ENCODE measurements at regions not wholly inside any gene's neighbourhood (a gene's known extent, or its start where the extent isn't known, plus 50 kb on each side); places are given as distances from the start of the nearest gene placed in this dataset.

DNA sequence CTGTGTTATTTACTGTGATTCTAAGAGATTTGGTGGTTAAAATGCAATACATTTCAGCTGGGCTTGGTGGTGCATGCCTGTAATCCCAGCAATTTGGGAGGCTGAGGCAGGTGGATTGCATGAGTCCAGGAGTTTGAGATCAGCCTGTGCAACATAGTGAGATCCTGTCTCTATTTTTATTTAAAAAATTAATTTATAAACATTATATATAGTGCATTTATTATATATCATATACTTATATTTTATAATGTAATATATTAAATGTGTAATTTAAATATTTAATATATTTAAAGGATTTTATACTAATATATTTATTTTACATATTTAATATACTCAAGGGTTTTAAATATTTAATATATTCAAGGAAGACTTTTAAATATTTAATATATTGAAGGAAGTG lies 402.8 kb upstream of the PCDH15 start:
- Mint-ChIP-seq H3K27me3 (ENCODE audit: low read depth, unreplicated experiment) (no peaks in the 10 kb centered on the region), H3K4me3 (ENCODE audit: unreplicated experiment) (no peak overlapping the region), H3K9me3 (ENCODE audit: unreplicated experiment) (no peaks in the 10 kb centered on the region), H3K36me3 (ENCODE audit: low read depth, unreplicated experiment) (no peaks in the 10 kb centered on the region), H3K27ac (ENCODE audit: unreplicated experiment) (no peak overlapping the region), H3K4me1 (ENCODE audit: low read depth, unreplicated experiment) (peaks cover 11% of the 10 kb centered on the region)
- Histone ChIP-seq H3K36me3 (ENCODE audit: insufficient read depth, low read length) (no peaks in the 10 kb centered on the region), H3K9me3 (ENCODE audit: insufficient read depth, low read depth, low read length) (peaks cover 7% of the 10 kb centered on the region), H2AFZ (ENCODE audit: low read depth, low read length) (no peak overlapping the region), H3K9ac (ENCODE audit: low read length) (no peak overlapping the region), H3K4me3 (ENCODE audit: insufficient read depth, low read depth, low read length) (no peak overlapping the region), H3K4me1 (ENCODE audit: insufficient read depth, low read length) (no peaks in the 10 kb centered on the region), H3K4me2 (ENCODE audit: low read length) (no peak overlapping the region), H3K27me3 (ENCODE audit: insufficient read depth, low read length) (no peaks in the 10 kb centered on the region), H3K79me2 (ENCODE audit: insufficient read depth, low read length) (no peaks in the 10 kb centered on the region), H3K27ac (ENCODE audit: low read depth, low read length) (no peak overlapping the region), H4K20me1 (ENCODE audit: insufficient read depth, low read length) (no peaks in the 10 kb centered on the region)
- FAIRE-seq, result no peak
- no peak for DNase-seq (ENCODE audit: low read depth)
- TF ChIP-seq EZH2 (IDR thresholded peaks at IDR 0.05; ENCODE audit: insufficient read depth, low read length), result no peak
- TF ChIP-seq, protein P1, sequence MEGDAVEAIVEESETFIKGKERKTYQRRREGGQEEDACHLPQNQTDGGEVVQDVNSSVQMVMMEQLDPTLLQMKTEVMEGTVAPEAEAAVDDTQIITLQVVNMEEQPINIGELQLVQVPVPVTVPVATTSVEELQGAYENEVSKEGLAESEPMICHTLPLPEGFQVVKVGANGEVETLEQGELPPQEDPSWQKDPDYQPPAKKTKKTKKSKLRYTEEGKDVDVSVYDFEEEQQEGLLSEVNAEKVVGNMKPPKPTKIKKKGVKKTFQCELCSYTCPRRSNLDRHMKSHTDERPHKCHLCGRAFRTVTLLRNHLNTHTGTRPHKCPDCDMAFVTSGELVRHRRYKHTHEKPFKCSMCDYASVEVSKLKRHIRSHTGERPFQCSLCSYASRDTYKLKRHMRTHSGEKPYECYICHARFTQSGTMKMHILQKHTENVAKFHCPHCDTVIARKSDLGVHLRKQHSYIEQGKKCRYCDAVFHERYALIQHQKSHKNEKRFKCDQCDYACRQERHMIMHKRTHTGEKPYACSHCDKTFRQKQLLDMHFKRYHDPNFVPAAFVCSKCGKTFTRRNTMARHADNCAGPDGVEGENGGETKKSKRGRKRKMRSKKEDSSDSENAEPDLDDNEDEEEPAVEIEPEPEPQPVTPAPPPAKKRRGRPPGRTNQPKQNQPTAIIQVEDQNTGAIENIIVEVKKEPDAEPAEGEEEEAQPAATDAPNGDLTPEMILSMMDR (IDR thresholded peaks at IDR 0.05; ENCODE audit: insufficient read depth, low read depth, low read length), result no peak

DNA sequence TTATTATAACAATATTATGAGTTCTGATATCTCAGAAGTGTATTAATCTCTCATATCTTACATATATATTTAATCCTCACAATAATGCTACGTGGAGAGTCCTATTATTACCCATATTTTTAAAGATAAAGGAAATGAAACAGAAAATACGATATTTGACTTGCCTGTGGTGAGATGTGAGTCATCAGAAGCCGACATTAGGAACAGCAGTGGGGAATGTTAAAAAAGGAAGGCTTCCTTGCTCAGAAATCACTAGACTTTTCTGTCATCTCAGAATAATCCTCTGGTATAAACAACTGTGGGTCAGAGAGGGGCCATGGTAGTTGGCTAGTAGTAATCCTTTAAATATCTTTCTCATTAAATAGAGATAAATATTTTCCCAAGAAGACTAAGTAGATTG lies 402.3 kb upstream of the PCDH15 start:
- Mint-ChIP-seq H3K9me3 (ENCODE audit: unreplicated experiment) (no peaks in the 10 kb centered on the region), H3K36me3 (ENCODE audit: low read depth, unreplicated experiment) (no peaks in the 10 kb centered on the region), H3K27ac (ENCODE audit: unreplicated experiment) (no peak overlapping the region), H3K4me3 (ENCODE audit: unreplicated experiment) (no peak overlapping the region), H3K27me3 (ENCODE audit: low read depth, unreplicated experiment) (no peaks in the 10 kb centered on the region), H3K4me1 (ENCODE audit: low read depth, unreplicated experiment) (peaks cover 7% of the 10 kb centered on the region)
- FAIRE-seq (no peak), DNase-seq (ENCODE audit: low read depth) (peak; percentile 35)
- H3K4me2 ChIP-seq (ENCODE audit: low read length), result no peak overlapping the region
- H3K79me2 ChIP-seq (ENCODE audit: insufficient read depth, low read length), result no peaks in the 10 kb centered on the region
- no peak overlapping the region for H3K27ac ChIP-seq (ENCODE audit: low read depth, low read length)
- no peaks in the 10 kb centered on the region for H4K20me1 ChIP-seq (ENCODE audit: insufficient read depth, low read length)
- H3K4me3 ChIP-seq (ENCODE audit: insufficient read depth, low read depth, low read length), result no peak overlapping the region
- no peak overlapping the region for H3K9ac ChIP-seq (ENCODE audit: low read length)
- H3K27me3 ChIP-seq (ENCODE audit: insufficient read depth, low read length), result no peaks in the 10 kb centered on the region
- H3K4me1 ChIP-seq (ENCODE audit: insufficient read depth, low read length), result no peaks in the 10 kb centered on the region
- TF ChIP-seq, protein P1 (IDR thresholded peaks at IDR 0.05; ENCODE audit: insufficient read depth, low read depth, low read length), result no peak
- no peak for TF ChIP-seq EZH2 (IDR thresholded peaks at IDR 0.05; ENCODE audit: insufficient read depth, low read length)
- peaks cover 7% of the 10 kb centered on the region for H3K9me3 ChIP-seq (ENCODE audit: insufficient read depth, low read depth, low read length)
- no peaks in the 10 kb centered on the region for H3K36me3 ChIP-seq (ENCODE audit: insufficient read depth, low read length)
- H2AFZ ChIP-seq (ENCODE audit: low read depth, low read length), result no peak overlapping the region

DNA sequence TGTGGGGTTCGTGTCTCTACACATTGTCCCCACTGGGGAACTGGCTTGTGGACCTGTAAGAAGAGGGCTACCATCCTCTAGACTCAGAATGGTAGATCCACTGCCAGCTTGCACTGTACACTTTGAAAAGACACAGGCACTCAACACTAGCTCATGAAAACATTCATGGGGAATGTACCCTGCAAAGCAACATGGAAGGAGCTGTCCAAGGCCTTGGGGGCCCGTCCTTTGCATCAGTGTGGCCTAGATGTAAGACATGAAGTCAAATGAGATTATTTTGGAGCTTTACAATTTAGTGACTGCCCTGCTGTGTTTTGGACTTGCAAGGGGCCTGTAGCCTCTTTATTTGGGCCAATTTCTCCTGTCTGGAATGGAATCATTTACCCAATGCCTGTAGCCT lies 399.0 kb upstream of the PCDH15 start:
- Mint-ChIP-seq H3K4me1 (ENCODE audit: low read depth, unreplicated experiment) (peaks cover 4% of the 10 kb centered on the region), H3K36me3 (ENCODE audit: low read depth, unreplicated experiment) (no peaks in the 10 kb centered on the region), H3K27ac (ENCODE audit: unreplicated experiment) (no peak overlapping the region), H3K9me3 (ENCODE audit: unreplicated experiment) (no peaks in the 10 kb centered on the region), H3K27me3 (ENCODE audit: low read depth, unreplicated experiment) (no peaks in the 10 kb centered on the region), H3K4me3 (ENCODE audit: unreplicated experiment) (no peak overlapping the region)
- H3K79me2 ChIP-seq (ENCODE audit: insufficient read depth, low read length), result no peaks in the 10 kb centered on the region
- no peak overlapping the region for H3K27ac ChIP-seq (ENCODE audit: low read depth, low read length)
- TF ChIP-seq, protein P1 (IDR thresholded peaks at IDR 0.05; ENCODE audit: insufficient read depth, low read depth, low read length), result no peak
- no peak for TF ChIP-seq EZH2 (IDR thresholded peaks at IDR 0.05; ENCODE audit: insufficient read depth, low read length)
- H3K4me1 ChIP-seq (ENCODE audit: insufficient read depth, low read length), result no peaks in the 10 kb centered on the region
- H3K4me3 ChIP-seq (ENCODE audit: insufficient read depth, low read depth, low read length), result no peak overlapping the region
- DNase-seq (ENCODE audit: low read depth) (no peak), FAIRE-seq (no peak)
- peaks cover 7% of the 10 kb centered on the region for H3K9me3 ChIP-seq (ENCODE audit: insufficient read depth, low read depth, low read length)
- H4K20me1 ChIP-seq (ENCODE audit: insufficient read depth, low read length), result no peaks in the 10 kb centered on the region
- no peaks in the 10 kb centered on the region for H3K36me3 ChIP-seq (ENCODE audit: insufficient read depth, low read length)
- H3K9ac ChIP-seq (ENCODE audit: low read length), result no peak overlapping the region
- H3K4me2 ChIP-seq (ENCODE audit: low read length), result no peak overlapping the region
- no peaks in the 10 kb centered on the region for H3K27me3 ChIP-seq (ENCODE audit: insufficient read depth, low read length)
- H2AFZ ChIP-seq (ENCODE audit: low read depth, low read length), result no peak overlapping the region

Data from astrocyte (in vitro differentiated cells and primary cell).